Endothelial cell (in vitro differentiated cells): ENCODE measurements at regions not wholly inside any gene's neighbourhood (a gene's known extent, or its start where the extent isn't known, plus 50 kb on each side); places are given as distances from the start of the nearest gene placed in this dataset.

ENCODE experiments used
- DNase-seq: peaks from one replicate; pipeline ENCODE4 v3.0.0; 2021; ENCODE audit warnings: low spot score
- H3K27ac Mint-ChIP-seq: one replicate; pipeline ENCODE4 v1.8.0; 2021; ENCODE audit warnings: mixed read lengths, inconsistent platforms; ENCODE audit not compliant: unreplicated experiment
- H3K27me3 Mint-ChIP-seq: one replicate; pipeline ENCODE4 v1.8.0; 2021; ENCODE audit warnings: mild to moderate bottlenecking, moderate library complexity, mixed read lengths, inconsistent platforms; ENCODE audit not compliant: unreplicated experiment
- H3K36me3 Mint-ChIP-seq: one replicate; pipeline ENCODE4 v1.8.0; 2021; ENCODE audit warnings: mild to moderate bottlenecking, low read depth, mixed read lengths, inconsistent platforms; ENCODE audit not compliant: unreplicated experiment
- H3K4me1 Mint-ChIP-seq: one replicate; pipeline ENCODE4 v1.8.0; 2021; ENCODE audit warnings: mild to moderate bottlenecking, mixed read lengths, inconsistent platforms; ENCODE audit not compliant: unreplicated experiment
- H3K4me3 Mint-ChIP-seq: one replicate; pipeline ENCODE4 v1.8.0; 2021; ENCODE audit warnings: mild to moderate bottlenecking, mixed read lengths, inconsistent platforms; ENCODE audit not compliant: unreplicated experiment
- H3K9me3 Mint-ChIP-seq: one replicate; pipeline ENCODE4 v1.8.0; 2021; ENCODE audit warnings: mixed read lengths, inconsistent platforms; ENCODE audit not compliant: unreplicated experiment
- TF ChIP-seq, protein P1 (sequence below): fragments of 200-600 bp; sonication (generic); IDR thresholded peaks from one replicate; pipeline ENCODE4 v1.5.0; 2021; ENCODE audit warnings: antibody characterized with exemption; ENCODE audit not compliant: unreplicated experiment

GRCh38 chr11:71078482-71078881 lies 173.9 kb downstream of the SHANK2 start:
- Mint-ChIP-seq H3K36me3 (peaks cover 4% of the 10 kb centered on the region), H3K27ac (no peak overlapping the region)

DNA sequence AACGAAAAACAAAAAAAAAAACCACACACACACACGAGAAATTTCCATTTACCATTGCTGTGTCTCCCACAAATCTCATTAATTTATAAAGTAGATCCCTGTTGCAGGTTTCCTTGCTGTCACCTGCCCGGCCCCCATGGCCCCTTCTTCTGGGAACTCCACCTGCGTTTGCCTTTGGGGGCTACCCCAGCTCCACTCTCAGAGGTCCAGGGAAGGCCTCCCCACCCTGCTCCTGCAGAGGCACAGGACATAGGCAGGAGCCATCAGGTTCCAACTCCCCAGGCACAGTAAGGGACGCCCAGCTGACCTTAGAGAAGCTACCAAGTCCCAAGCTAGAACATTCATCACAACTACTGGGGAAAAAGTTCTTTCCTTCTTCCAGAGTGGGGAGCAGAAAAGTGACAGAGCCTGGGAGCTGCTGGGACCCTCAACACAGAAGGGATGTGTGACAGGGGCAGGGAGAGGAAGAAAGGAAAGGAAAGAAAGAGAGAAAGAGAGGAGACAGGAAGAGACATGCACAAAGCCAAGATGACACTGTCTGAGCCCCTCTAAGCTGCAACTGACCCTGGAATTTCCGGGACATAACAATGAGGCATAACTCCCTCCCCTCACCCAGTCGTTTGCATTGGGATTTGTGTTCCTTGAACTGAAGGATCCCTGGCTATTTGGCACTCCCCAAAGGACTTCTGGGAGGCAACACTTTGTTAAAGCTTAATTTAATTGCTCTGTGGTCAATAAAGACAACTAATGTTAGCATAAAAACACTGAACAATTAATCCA lies 175.7 kb downstream of the SHANK2 start:
- Mint-ChIP-seq H3K9me3 (no peaks in the 10 kb centered on the region), H3K4me3 (no peak overlapping the region), H3K4me1 (peaks cover 14% of the 10 kb centered on the region), H3K27ac (no peak overlapping the region), H3K36me3 (peaks cover 4% of the 10 kb centered on the region), H3K27me3 (peaks cover 5% of the 10 kb centered on the region)
- TF ChIP-seq, protein P1, sequence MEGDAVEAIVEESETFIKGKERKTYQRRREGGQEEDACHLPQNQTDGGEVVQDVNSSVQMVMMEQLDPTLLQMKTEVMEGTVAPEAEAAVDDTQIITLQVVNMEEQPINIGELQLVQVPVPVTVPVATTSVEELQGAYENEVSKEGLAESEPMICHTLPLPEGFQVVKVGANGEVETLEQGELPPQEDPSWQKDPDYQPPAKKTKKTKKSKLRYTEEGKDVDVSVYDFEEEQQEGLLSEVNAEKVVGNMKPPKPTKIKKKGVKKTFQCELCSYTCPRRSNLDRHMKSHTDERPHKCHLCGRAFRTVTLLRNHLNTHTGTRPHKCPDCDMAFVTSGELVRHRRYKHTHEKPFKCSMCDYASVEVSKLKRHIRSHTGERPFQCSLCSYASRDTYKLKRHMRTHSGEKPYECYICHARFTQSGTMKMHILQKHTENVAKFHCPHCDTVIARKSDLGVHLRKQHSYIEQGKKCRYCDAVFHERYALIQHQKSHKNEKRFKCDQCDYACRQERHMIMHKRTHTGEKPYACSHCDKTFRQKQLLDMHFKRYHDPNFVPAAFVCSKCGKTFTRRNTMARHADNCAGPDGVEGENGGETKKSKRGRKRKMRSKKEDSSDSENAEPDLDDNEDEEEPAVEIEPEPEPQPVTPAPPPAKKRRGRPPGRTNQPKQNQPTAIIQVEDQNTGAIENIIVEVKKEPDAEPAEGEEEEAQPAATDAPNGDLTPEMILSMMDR: no peak
- DNase-seq: no peak

More at GRCh38 chr11:71078482-71078881, 173.9 kb downstream of the SHANK2 start:
- Mint-ChIP-seq H3K9me3 (no peaks in the 10 kb centered on the region), H3K4me1 (peaks cover 14% of the 10 kb centered on the region), H3K4me3 (peak overlapping the region; percentile 57), H3K27me3 (peaks cover 3% of the 10 kb centered on the region)
- no peak for DNase-seq
- TF ChIP-seq, protein P1: no peak

DNA sequence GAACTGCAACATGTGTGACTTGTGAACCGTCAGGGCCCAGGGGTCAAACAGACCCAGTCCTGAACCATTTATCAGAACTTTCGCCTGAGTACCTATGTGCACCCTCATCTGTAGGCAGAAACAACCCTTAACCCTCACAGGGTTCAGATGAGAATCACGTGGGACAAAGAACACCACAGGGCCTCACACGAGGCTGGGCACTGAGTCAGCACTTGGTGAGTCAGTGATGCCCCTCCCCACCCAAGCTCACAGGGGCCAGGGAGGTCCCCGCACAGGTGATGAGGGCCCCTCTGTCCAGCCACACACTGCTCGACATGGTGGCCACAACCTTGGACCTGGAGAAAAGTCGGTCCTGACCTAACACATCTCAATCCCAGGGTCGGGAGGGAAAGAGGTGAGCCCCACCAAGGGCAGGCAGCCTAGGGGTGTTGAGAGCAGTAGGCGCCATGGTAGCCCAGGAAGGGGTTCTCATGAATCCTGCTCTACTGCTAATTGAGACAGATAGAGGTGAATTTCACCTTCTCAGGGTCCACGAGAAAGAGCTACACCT lies 176.4 kb downstream of the SHANK2 start:
- no peaks in the 10 kb centered on the region for H3K9me3 Mint-ChIP-seq
- no peak overlapping the region for H3K27ac Mint-ChIP-seq
- no peak overlapping the region for H3K4me3 Mint-ChIP-seq
- H3K36me3 Mint-ChIP-seq: peaks cover 4% of the 10 kb centered on the region
- H3K4me1 Mint-ChIP-seq: peaks cover 14% of the 10 kb centered on the region
- TF ChIP-seq, protein P1: no peak
- peaks cover 5% of the 10 kb centered on the region for H3K27me3 Mint-ChIP-seq
- no peak for DNase-seq

DNA sequence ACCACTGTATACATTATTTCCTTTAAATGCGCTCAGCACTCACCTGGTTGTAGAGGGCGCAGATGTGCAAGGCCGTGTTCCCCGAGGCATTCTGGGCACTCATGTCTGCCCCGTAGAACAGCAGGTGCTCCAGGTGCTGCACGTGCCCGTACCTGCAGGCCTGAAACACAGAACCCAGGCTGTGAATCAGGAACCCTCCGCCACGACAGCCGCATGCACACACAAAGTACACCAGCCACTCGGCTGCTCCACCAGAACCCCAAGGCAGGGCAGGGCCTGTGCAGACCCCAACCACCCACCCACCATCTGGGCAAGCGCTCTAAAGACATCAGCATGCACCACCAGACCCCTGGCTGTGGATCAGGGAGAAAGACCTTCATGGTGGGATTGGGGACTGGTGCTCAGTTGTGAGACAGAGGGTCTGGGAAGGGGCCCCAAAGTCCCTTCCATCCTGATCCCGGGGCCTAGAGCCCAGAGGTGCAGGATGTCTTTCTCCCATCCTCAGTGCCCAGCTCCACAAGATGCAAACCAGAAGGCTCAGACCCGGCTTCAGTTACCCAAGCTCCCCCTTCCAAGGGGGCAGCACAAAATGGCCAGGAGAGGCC lies 177.2 kb downstream of the SHANK2 start:
- no peak overlapping the region for H3K4me3 Mint-ChIP-seq
- peaks cover 2% of the 10 kb centered on the region for H3K27me3 Mint-ChIP-seq
- no peak overlapping the region for H3K27ac Mint-ChIP-seq
- no peaks in the 10 kb centered on the region for H3K9me3 Mint-ChIP-seq
- H3K4me1 Mint-ChIP-seq: peaks cover 14% of the 10 kb centered on the region
- TF ChIP-seq, protein P1: no peak
- DNase-seq: no peak
- peaks cover 4% of the 10 kb centered on the region for H3K36me3 Mint-ChIP-seq
